ENCODE measurements at regions not wholly inside any gene's neighbourhood (a gene's known extent, or its start where the extent isn't known, plus 50 kb on each side); places are given as distances from the start of the nearest gene placed in this dataset.

GRCh38 chr2:126827371-126827770 is 71.3 kb upstream of the TEX51 start:
- no peak for TF ChIP-seq POLR2A (IDR thresholded peaks at IDR 0.05)
- TF ChIP-seq CTCF (IDR thresholded peaks at IDR 0.05): no peak
